CD4-positive, alpha-beta T cell treated with Interleukin-21 for 1 hour (primary cell): ENCODE measurements at regions not wholly inside any gene's neighbourhood (a gene's known extent, or its start where the extent isn't known, plus 50 kb on each side); places are given as distances from the start of the nearest gene placed in this dataset.

ENCODE experiments used
- DNase-seq: peaks from one replicate; pipeline ENCODE4 v3.0.0-alpha.2; 2020

DNA sequence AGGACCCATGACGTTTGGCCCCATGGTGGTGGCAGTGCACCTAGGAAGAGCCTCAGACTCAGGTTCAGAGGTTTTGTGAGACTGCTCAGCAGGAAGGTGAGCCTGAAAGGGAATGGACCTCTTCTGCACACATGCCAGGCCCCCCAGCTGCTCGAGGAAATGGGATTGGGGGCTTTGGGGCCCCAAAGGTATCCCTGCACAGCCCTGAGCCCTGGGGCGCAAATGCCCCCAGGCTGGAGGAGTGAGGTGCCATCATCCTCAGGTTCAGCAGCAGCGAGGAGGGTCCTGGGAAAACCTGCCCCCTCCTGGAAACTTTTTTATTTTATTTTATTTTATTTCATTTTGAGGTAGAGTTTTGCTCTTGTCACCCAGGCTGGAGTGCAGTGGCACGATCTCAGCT lies 171.8 kb upstream of the MVB12B start:
- no peak for DNase-seq

DNA sequence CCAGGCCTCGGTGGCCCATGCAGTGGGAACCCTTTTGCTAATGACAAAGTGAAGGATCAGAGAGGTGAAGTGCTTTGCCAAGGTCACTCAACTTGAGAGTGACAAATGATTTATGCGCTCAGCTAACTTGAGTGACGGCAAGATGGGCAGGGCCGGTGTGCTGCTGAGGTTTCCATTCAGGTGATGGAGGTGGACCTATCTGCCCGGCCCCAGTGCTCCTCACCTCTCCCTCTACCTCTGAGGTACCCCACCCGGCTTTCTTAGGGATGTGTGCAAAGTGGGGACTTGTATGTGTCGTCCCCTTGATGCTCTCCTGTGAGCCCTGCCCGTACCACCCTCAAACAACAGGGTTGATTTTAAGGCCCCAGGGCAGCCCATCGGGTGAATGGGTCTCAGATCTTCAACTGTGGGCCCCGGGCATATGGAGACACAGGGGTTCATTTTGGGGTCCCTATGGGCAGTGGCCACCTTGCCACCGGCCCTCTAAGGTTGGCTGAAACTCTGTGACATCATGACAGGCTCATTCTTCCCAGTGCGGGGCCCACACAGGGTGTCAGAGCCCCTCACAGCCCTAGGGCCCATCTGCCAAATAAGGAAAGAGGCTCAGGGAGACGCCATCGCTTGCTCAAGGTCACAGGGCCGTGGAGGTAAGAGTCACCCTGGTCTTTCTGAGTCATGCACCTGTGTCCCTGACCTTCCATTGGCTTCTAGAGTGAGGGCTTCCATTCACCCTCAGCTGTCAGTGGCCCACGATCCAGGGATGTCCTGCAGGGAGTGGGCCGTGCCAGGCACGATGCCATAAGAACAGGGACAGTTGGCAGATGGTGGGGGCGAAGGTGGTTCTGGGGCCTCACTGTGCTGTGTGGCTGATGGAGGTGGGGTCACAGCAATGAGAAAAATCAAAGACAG lies 170.6 kb upstream of the MVB12B start:
- DNase-seq: no peak

DNA sequence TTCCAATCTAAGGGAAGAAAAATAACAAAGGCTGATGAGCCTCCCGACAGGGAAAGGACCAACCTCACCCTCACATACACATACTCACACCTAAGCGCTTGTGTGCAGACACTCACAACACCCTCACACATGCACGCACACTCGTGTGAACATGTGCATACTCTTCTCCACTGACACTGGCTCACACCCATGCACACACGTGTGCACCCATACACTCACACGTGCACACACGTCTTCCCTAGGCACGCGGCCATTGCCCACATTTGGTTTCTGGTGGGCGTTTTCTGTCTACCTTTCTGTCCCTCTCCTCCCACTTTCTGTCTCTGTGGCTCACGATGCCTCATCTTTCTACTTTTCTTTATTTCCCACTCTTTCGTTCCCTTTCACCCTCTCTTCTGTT lies 169.7 kb upstream of the MVB12B start:
- DNase-seq: no peak

DNA sequence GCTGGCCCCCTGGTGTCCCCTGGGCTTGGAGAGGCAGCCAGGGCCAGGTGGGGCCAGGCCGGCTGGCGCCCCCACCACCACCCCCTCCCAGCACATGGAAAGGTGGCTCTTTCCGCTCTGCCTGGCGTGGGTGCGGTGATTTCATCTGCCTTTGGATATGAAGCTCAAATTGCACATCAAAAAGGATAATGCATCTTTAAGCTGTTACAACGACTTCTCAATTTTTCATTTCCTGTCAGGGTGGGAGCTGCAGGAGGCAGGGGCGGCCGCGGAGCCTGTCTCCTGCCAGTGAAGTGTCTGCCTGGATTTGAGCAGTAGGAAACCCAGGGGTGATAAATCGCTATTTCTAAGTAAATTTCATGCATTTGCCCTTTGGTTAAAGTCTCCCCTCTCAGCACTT lies 169.2 kb upstream of the MVB12B start:
- no peak for DNase-seq

DNA sequence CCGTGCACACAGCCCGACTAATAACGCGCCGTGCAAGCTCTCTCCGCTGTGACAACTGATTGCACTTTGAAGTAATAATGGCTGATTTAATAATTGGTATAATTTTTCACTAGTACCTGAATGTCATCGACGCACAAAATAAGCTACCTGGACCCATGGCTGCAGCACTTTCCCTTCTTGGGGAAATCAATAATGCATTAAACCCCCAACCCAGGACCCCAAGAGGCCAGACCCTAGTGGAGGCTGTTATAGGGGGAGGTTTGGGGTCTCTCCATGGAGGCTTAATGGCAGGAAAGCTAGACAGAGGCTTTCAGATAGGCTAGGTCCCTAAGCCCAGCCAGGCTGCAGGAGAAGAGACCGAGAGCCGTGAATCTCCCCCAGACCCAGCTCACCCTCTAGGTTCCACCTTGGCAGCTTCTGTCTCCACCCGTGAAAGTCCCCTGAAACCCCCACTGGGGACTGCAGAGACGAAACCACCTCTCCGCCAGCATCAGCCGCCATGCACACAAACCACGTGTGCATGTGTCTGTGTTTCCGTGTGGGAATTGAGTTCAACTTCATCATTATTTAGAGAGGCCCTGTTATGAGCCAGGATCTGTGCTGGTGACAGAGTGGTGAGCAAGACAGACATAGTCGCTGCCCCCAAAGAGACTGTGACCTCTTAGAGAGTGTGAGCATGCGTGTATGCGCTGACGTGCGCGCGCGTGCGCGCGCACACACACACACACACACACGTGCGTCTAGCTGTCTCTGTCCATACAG lies 168.6 kb upstream of the MVB12B start:
- no peak for DNase-seq

DNA sequence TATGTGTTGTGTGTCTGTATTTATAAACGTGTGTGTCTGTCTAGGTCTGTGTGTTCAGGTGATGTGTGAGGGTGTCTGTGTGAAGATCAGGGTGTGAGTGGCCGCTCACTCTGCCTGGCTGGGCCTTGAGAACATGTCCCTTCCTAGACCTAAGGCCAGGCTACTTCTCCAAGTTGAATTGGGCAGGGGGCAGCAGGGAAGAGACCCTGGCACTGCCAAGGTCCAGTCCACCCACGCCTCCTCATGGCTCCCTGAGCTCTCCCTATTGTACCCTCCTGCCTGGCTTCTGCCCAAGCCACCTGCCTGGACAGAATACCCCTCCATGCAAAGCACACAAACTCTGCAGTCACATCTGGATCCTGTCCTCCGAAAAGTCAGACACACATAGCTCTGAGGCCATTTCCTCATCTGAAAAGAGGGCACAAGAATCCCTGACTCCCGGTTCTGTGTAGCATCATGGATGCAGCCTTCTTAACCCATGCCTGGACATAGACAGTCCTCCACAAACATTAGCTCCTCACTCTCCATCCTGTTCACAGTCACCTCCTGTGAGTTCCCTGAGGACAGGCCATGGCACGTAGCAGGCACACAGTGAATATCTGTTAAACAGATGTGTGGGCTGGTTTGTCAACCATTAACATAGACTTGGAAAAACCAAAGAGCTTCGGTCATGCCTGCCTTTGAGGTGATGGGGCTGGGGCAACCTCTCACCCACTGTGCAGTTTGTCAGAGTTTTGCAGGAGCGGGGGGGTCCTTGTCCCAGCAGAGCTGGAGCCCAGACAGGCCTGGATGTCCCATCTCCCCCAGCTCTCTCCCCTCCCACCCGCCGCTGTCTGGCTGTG lies 167.8 kb upstream of the MVB12B start:
- DNase-seq: no peak

DNA sequence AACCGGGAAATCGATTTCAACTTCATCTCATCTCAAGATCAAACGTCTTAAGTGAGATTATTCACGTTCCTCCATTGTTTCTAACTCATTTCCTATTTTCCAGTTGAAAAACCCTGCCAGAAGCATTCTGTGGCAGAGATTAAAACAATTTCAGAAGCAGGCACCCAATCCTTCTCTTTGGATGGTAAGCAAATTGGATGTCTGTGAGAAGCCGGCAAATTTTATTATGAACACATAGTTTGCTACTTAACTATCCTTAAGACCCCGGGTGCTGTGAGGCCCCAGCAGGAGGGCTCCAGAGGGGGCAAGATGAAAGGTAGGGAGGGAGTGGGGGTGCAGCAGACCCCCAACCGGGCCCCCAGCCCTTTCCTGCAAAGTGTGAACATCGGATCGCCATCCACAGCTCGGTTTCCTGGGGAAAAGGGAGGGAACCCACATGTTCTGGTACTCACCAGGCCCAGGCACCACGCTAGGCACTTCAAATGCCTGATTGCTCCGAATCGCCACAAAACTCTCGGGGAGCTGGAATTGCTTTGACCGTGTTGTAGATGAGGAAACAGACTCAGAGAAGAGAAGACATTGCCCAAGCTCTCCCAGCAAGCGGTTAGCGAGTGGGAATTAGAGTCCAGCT lies 167.1 kb upstream of the MVB12B start:
- DNase-seq: no peak

DNA sequence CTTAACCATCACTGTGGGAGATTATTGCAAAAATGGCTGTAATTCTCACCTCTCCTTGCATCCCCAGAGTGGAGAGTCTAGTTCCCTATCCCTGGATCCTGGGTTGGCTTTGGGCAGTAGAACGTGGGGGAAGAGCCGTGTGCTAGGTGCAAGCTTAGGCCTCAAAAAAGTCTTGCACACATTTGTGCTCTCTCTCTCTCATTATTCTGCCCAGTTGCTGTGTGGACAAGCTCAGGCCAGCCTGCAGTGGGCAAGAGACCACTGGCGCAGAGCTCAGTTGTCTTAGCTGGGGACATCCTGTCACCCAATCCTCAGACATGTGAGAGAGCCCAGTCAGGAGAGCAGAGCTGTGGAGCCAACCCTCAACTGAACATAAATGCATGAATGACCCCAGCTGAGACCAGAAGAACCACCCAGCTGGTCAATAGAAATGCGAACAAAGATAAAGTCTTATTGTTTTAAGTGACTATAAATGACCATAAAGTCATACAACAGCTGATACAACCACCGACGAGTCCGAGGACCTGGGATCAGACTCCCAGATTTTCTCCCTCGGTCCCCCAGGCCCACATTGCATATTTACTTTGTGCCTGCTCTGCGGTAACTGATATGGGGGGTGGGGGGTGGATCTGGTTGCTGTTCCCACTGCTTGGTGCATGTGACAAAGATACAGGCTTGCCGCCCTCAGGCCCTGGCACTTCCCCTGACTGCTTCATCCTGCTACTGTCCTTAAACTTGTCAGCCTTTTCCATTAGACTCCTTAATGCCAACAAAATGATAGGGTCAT lies 166.4 kb upstream of the MVB12B start:
- no peak for DNase-seq

DNA sequence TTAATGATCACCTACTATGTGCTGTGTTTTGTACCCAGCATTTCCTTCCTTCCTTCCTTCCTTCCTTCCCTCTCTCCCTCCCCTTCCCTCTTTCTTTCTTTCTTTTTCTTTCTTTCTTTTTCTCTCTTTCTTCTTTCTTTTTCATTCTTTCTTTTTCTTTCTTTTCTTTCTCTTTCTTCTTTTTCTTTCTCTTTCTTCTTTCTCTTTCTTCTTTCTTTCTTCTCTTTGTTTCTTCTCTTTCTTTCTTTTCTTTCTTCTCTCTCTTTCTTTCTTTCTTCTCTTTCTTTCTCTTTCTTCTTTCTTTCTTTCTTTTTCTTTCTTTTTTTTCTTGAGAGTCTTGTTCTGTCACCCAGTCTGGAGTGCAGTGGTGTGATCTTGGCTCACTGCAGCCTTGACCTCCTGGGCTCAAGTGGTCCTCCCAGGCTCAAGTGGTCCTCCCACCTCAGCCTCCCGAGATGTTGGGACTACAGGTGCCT lies 165.7 kb upstream of the MVB12B start:
- DNase-seq: no peak

DNA sequence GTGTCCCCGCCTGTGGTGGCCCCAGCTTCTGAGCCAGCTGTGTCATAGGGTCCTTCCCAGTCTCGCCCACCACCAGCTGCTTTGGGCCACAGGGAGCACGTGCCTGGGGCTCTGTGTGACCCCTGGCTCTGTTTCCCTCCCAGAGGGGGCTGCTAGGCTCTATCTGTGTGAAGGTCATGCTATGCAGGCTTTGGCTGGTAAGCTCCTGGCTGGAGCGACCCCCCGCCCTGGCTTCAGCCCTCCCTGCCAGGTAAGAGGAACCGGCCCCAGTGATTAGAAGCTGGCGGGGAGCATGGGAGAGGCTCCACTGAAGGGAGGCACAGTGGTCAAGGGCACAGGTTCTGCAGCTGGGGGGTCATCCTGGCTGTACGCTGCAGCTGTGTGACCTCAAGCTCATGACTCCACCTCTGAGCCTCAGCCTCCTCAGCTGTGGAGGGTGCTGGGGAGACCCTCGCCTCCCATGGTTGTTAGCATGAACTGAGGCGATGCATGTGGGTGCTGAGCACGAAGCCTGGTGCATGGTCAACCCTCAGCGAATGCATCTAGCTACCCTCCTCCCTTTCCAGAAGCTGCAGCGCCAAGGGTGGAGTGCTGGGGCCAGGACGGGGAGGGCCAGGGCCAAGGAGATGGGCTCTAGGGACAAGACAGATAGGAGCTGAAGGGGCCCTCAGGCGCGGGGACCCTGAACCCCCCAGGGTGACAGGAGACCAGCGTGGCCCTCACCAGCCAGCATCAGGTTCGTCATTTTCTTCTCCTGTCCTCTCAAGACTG lies 163.8 kb upstream of the MVB12B start:
- DNase-seq: no peak

DNA sequence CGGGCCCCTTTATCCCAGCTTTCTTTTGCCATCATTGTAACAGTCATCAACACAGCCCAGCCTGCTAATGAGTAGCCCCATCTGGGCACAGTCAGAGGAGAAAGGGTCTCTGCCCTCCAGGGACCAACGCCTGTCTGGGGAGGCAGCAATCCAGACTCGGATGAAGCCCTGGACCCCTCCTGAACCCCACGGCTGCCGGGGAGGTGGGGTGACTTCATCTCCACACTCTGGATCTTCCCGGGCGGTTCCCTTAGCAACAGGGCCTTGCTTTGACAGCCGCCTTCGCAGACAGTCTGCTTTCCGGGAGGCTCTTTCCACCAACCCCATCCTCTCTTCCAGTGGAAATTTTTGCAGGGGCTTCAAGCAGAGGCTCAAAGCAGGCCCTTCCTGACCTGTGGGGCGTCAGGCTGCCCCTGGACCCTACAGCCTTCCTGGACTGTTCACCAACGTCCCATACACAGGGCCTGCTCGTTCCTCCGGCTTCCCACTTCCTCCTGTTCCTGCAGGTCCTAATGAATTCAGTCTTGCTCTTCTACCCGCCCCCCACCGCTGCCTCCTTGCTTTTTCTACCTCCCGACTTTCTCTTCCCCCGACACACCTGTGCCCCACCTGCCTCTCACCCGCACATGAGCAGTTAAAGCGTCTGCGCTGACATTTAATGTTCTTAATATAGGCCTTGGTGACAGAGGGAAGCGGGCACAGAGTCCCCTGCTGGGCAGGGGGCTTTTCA lies 161.7 kb upstream of the MVB12B start:
- DNase-seq: no peak

DNA sequence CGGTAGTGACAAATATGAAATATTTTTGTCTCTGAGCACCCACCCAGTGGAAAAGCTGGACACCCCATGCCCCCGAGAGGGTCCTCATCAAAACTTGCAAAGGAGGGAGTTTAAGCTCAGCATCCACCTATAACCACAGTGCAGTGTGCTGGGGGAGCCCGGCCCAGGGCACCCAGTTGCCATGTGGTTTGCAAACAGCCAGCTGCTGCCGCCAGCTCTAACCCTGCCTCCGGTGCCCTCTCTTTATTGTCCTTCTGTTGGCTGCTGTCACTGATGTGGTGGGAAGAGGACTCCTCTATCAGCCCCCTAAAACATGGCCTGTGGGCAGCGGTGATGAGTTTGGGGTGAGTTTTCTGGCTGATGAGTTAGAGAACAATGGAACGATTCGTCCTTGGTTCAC lies 160.9 kb upstream of the MVB12B start:
- no peak for DNase-seq

DNA sequence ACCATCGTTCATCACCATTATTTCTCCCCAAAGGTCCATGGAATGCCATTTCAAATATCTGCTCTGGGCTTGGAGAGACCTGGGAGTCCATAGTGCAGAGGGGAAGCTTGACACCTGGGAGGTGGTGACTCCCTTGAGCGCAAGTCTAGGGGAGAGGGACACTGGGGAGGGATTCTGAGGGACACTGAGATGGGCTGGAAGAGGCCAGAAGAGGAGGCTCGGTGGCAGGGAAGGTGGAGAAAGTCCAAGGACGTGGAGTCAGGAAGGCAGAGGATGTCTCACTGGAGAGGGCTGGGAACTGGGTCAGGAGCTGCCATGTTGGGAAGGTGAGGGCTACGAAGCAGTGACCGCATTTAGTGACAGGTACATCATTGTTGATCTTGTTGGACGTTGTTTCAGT lies 160.3 kb upstream of the MVB12B start:
- no peak for DNase-seq

DNA sequence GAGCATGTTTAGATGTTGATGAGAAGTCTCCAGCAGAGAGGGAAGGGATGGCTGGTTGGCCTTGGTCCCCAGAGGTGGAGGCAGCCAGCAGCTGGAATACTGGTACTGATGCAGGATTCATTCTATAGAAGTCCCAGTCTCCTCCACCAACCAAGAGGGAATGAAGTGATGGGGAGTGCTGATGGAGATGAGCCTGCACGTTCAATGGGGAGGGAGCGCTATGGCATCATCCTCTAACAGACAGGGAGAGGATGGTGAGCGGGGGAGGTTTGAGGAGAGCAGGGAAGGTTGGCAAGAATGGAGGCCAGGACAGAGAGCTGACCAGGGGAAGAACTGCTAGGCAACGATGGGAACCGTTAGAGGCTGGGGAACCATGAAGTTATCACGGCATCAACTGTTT lies 159.8 kb upstream of the MVB12B start:
- DNase-seq: no peak

DNA sequence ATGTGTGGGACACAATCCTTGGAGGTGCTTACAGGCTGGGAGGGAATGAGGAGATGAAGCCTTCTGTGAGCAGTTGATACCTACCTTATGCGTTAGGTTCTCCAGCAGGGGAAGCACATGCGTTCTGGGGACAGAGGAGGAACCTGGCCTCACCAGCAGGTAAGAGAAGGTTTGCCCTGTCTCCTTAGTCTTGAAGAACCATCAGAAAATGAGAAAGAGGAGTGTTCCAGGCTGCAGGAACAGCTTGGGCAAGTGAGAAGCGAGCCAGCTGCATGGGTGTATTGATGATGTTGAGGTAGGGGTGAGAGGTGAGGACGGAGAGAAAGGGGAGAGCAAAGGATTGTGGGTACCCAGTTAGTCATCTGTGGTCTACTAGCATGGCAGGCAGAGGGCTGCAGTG lies 156.9 kb upstream of the MVB12B start:
- DNase-seq: no peak

DNA sequence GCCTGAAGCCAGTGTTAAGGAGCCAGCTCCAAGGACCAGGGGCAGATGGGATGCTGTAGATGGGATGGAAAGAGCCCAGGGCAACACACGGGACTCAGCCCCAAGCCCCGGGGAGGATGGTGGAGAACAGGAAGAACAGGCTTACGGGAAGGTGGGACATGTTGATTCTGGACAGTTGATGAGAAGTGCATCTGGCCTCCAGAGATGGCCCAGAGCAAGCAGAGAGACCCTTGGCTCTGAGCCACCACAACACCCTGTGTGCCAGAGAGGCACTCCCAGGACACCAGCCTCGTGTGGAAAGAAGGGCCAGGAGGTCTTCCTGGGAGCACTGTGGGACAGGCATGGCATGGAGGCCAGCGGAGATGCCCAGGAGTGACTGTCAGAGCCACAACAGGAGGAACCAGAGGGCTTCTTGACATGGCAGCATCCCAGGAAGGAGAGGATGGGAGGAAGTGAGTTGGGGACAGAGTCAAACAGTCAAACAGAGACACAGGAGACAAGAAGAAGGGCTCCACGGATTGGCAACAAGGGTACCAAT lies 156.3 kb upstream of the MVB12B start:
- no peak for DNase-seq

DNA sequence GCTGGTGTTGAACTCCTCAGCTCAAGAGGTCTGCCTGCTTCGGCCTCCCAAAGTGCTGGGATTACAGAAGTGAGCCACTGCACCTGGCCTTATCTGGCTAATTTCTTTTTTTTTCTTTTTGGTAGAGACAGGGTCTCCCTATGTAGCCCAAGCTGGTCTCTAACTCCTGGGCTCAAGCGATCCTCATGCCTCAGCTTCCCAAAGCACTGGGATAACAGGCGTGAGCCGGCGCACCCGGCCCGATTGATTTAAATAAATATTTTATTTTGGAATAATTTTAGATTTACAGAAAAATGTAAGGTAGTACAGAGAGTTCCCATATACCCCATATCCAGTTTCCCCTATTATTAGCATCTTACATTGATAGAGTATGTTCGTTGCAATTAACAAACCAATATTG lies 155.0 kb upstream of the MVB12B start:
- DNase-seq: no peak

DNA sequence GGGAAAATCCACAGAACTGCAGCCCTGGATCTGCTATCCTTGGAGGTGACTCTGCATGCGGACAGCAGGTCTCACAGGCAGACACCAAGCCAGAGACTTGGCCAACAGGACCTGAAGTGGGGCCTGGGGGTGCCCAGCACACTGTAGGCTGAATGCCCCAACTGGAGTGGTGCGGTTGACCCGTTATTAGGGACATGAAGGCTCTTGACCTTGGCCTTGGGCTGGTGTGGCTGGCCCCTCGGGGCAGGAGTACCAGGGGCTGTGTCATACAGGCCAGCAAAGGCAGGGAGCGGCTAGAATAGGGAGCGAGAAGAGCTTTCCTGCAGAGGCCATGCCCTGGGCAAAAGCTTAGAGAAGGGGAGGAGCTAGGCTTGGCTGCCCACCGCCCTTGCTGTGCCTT lies 153.2 kb upstream of the MVB12B start:
- DNase-seq: no peak

DNA sequence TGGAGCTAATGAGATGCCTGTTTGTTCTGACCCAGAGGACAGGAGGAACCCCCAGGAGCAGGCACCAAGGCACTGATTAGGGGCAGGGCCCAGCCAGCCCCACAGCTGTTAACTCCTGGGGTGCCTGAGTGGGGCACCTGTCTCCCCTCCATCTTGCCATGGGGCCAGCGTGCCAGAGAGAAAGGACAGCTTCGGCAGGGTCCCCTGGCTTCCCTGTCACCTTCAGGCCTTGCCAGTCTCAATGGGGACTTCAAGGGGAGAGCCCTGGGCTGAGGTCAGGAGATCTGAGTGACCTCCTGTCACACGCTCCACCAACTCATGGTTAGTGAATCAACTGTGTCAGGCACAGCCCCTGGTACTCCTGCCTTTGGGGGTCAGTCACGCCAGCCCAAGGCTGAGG lies 152.7 kb upstream of the MVB12B start:
- no peak for DNase-seq

DNA sequence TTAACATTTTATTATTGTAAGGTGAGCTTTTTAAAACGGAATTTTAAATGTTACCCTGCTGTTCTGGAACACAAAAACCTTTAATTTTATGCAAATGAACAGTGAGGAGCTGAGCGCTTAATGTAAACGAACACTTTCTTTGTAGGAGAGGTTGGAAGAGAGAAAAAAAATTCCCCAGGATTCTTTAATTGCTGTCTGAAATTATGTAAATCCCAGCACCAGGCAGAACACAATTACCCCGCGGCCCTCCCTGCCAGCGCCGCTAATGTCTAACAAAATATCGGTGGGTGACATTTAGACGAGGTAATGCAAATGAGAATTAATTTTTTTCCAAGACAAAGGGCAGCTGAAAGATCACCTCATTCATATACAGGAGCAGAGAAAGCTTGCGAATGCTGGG lies 143.4 kb upstream of the MVB12B start:
- no peak for DNase-seq
